ENCODE measurements at regions not wholly inside any gene's neighbourhood (a gene's known extent, or its start where the extent isn't known, plus 50 kb on each side); places are given as distances from the start of the nearest gene placed in this dataset.

DNA sequence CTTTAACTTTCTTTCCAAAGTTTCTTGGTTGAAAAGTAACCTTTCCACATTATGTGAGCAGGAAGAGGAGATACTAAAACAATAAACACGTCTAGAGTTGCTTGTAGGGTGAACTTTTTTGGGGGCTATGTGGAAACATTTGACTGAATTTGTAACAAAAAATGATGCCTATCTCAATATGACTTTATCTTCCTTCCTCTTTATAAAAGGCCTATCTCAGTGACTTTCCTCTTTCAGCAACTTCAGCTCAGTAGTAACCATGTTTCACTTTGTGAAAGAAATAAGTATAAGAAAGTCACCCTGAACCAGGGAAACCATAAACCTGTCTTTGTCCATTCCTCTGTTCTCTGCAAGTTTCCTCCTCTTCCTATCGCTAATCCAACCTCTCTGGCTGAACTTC lies 124.7 kb upstream of the TMEM164 start:
- no peak for DNase-seq
- WGBS, 2 donors: 65 to 69% methylated on average over 2 of the region's 2 CpGs
- Histone ChIP-seq H3K27ac (no peak overlapping the region), H3K27me3 (no peaks in the 10 kb centered on the region), H3K9me3 (no peaks in the 10 kb centered on the region), H3K4me3 (no peak overlapping the region), H3K4me1 (no peaks in the 10 kb centered on the region), H3K36me3 (replicated peaks in 1 of 2; ENCODE audit: insufficient read depth in 1 of 2, low read depth in 2 of 2) (no peaks in the 10 kb centered on the region)
- intact Hi-C loops (cut with DNase I): no loop called here
- no peak for ATAC-seq
- no peak for TF ChIP-seq POLR2A (IDR thresholded peaks at IDR 0.05)
- TF ChIP-seq, protein P1, sequence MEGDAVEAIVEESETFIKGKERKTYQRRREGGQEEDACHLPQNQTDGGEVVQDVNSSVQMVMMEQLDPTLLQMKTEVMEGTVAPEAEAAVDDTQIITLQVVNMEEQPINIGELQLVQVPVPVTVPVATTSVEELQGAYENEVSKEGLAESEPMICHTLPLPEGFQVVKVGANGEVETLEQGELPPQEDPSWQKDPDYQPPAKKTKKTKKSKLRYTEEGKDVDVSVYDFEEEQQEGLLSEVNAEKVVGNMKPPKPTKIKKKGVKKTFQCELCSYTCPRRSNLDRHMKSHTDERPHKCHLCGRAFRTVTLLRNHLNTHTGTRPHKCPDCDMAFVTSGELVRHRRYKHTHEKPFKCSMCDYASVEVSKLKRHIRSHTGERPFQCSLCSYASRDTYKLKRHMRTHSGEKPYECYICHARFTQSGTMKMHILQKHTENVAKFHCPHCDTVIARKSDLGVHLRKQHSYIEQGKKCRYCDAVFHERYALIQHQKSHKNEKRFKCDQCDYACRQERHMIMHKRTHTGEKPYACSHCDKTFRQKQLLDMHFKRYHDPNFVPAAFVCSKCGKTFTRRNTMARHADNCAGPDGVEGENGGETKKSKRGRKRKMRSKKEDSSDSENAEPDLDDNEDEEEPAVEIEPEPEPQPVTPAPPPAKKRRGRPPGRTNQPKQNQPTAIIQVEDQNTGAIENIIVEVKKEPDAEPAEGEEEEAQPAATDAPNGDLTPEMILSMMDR (IDR thresholded peaks at IDR 0.05): no peak

DNA sequence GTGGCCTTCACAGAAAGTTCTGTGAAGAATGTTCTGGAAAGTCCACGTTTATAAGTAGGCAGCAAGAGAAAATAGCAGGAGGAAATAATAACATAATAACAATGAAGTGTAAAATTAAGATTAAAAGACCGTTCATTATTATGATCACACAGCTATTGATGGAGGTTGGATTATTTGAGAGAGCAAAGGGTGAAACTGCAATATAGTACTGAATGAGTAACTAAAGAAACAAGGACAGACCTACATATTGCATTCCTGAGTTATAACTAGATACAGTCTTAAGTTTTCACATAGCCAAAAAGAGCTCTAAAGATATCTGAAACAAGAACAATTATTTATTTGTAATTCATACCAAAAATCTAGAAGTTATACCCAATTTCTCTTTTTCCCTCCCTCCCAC lies 122.9 kb upstream of the TMEM164 start:
- ATAC-seq: no peak
- 41 to 55% methylated on average over 2 of the region's 2 CpGs for WGBS, 2 donors
- no peak for DNase-seq
- intact Hi-C loops (cut with DNase I): loop anchor here (10.0 kb wide), 1 partner anchor 165 kb away; no protein-coding TSS in a partner anchor
- Histone ChIP-seq H3K4me3 (no peak overlapping the region), H3K9me3 (no peaks in the 10 kb centered on the region), H3K36me3 (replicated peaks in 1 of 2; ENCODE audit: insufficient read depth in 1 of 2, low read depth in 2 of 2) (no peaks in the 10 kb centered on the region), H3K27me3 (no peaks in the 10 kb centered on the region), H3K4me1 (no peaks in the 10 kb centered on the region), H3K27ac (no peak overlapping the region)
- TF ChIP-seq POLR2A (IDR thresholded peaks at IDR 0.05): no peak
- TF ChIP-seq, protein P1 (IDR thresholded peaks at IDR 0.05): no peak

- no peak for ATAC-seq
- H3K36me3 ChIP-seq (replicated peaks in 1 of 2; ENCODE audit: insufficient read depth in 1 of 2, low read depth in 2 of 2): no peaks in the 10 kb centered on the region
- peak in 1 of 4 donors; percentile 27 for DNase-seq
- H3K4me3 ChIP-seq: no peak overlapping the region
- intact Hi-C loops (cut with DNase I): loop anchor here (10.0 kb wide), 1 partner anchor 166 kb away; no protein-coding TSS in a partner anchor
- WGBS, 2 donors: 61 to 75% methylated on average over 1 to 2 of the region's 2 CpGs
- no peaks in the 10 kb centered on the region for H3K27me3 ChIP-seq
- TF ChIP-seq POLR2A (IDR thresholded peaks at IDR 0.05): no peak
- TF ChIP-seq, protein P1 (IDR thresholded peaks at IDR 0.05): no peak
- no peak overlapping the region for H3K27ac ChIP-seq
- no peaks in the 10 kb centered on the region for H3K4me1 ChIP-seq
- H3K9me3 ChIP-seq: no peaks in the 10 kb centered on the region
Measured at GRCh38 chrX:109880629-109881028, 122.3 kb upstream of the TMEM164 start.

GRCh38 chrX:109886122-109886761 lies 116.7 kb upstream of the TMEM164 start:
- DNase-seq: peak; percentile 31 to 59 (median 34)
- no peaks in the 10 kb centered on the region for H3K36me3 ChIP-seq (replicated peaks in 1 of 2; ENCODE audit: insufficient read depth in 1 of 2, low read depth in 2 of 2)

More at GRCh38 chrX:109886122-109886761, 116.7 kb upstream of the TMEM164 start:
- Histone ChIP-seq H3K4me1 (no peaks in the 10 kb centered on the region), H3K9me3 (no peaks in the 10 kb centered on the region), H3K27ac (no peak overlapping the region), H3K4me3 (no peak overlapping the region), H3K27me3 (no peaks in the 10 kb centered on the region)
- TF ChIP-seq POLR2A (IDR thresholded peaks at IDR 0.05): no peak
- TF ChIP-seq, protein P1 (IDR thresholded peaks at IDR 0.05): peak; percentile 42 to 65 (median 62)
- no peak for ATAC-seq
- intact Hi-C loops (cut with DNase I): loop anchor here (10.0 kb wide), 1 partner anchor 171 kb away; no protein-coding TSS in a partner anchor
- WGBS, 2 donors: 30% methylated on average over 4 of the region's 4 CpGs
